Loucy (cell line): ENCODE measurements at regions not wholly inside any gene's neighbourhood (a gene's known extent, or its start where the extent isn't known, plus 50 kb on each side); places are given as distances from the start of the nearest gene placed in this dataset.

Experiments
- H2AFZ ChIP-seq: fragments of 200-600 bp; sonication (generic); 2 replicates; pipeline ENCODE4 v1.6.0; 2016; ENCODE audit warnings: antibody characterized with exemption, mild to moderate bottlenecking, low read length, moderate library complexity
- H3F3A ChIP-seq: fragments of 200-600 bp; 2 replicates; pipeline ENCODE4 v1.6.0; 2016; ENCODE audit warnings: antibody characterized with exemption, low read depth, mild to moderate bottlenecking
- H3K27me3 ChIP-seq: fragments of 200-600 bp; sonication (generic); 2 replicates; pipeline ENCODE4 v1.6.1; 2014; ENCODE audit warnings: low read length, mild to moderate bottlenecking; ENCODE audit not compliant: insufficient read depth, poor library complexity, severe bottlenecking
- H3K36me3 ChIP-seq: fragments of 200-600 bp; sonication (generic); 2 replicates; pipeline ENCODE4 v1.6.1; 2016; ENCODE audit warnings: low read length; ENCODE audit not compliant: insufficient read depth
- H3K4me1 ChIP-seq: fragments of 200-600 bp; sonication (generic); 2 replicates; pipeline ENCODE4 v1.5.1; 2014; ENCODE audit warnings: low read length, mild to moderate bottlenecking; ENCODE audit not compliant: insufficient read depth, poor library complexity, severe bottlenecking
- H3K4me2 ChIP-seq: fragments of 200-600 bp; sonication (generic); 2 replicates; pipeline ENCODE4 v1.6.0; 2014; ENCODE audit warnings: antibody characterized with exemption, low read length, low read depth, mild to moderate bottlenecking; ENCODE audit not compliant: poor library complexity, severe bottlenecking
- H3K4me3 ChIP-seq: fragments of 200-600 bp; sonication (generic); 2 replicates; pipeline ENCODE4 v1.5.1; 2014; ENCODE audit warnings: low read length, mild to moderate bottlenecking, mixed read lengths; ENCODE audit not compliant: poor library complexity, severe bottlenecking
- H3K79me2 ChIP-seq: fragments of 200-600 bp; sonication (generic); 2 replicates; pipeline ENCODE4 v1.6.1; 2014; ENCODE audit warnings: low read length; ENCODE audit not compliant: insufficient read depth
- H3K9ac ChIP-seq: fragments of 200-600 bp; sonication (generic); 2 replicates; pipeline ENCODE4 v1.6.0; 2014; ENCODE audit warnings: mild to moderate bottlenecking, low read depth, low read length, moderate library complexity; ENCODE audit not compliant: poor library complexity, severe bottlenecking
- H3K9me2 ChIP-seq: fragments of 200-600 bp; sonication (generic); replicated peaks from 2 replicates; pipeline ENCODE4 v1.6.1; 2016; ENCODE audit warnings: low read depth, low read length, mixed read lengths
- H3K9me3 ChIP-seq: fragments of 200-600 bp; sonication (generic); 2 replicates; pipeline ENCODE4 v1.6.1; 2014; ENCODE audit warnings: mild to moderate bottlenecking, antibody characterized with exemption, low read length, low read depth; ENCODE audit not compliant: insufficient read depth
- H4K20me1 ChIP-seq: fragments of 200-600 bp; sonication (generic); 2 replicates; pipeline ENCODE4 v1.6.0; 2014; ENCODE audit warnings: antibody characterized with exemption, low read length, mild to moderate bottlenecking; ENCODE audit not compliant: insufficient read depth, poor library complexity, severe bottlenecking
- EZH2phosphoT487 ChIP-seq: fragments of 200-600 bp; IDR thresholded peaks from 2 replicates; pipeline ENCODE4 v1.6.1; 2018; ENCODE audit warnings: antibody characterized with exemption, mild to moderate bottlenecking, moderate library complexity, borderline replicate concordance
- TF ChIP-seq, protein P1 (sequence below): fragments of 200-600 bp; sonication (generic); conservative IDR thresholded peaks from 2 replicates; pipeline ENCODE4 v1.5.1; 2014; ENCODE audit warnings: mild to moderate bottlenecking, antibody characterized with exemption, low read length

DNA sequence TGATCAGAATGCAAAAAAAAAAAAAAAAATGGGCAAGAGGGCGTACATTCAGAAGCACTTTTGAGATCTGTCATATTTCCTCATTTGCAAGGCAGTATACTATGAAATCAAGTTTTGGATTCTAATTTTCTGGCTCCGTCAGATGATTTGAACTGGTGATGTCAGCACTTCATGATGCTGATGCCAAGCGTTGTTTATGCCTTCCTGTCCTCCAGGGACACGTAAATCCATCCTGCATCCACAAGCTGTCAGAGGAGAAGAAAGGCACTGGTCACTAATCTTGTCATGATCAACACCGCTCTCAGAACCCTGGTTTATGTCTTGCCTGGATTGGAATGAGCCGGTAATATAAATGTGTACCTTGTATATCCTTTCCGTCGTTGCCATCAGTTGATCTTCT lies 152.1 kb upstream of the EPHA3 start:
- Histone ChIP-seq H4K20me1 (no peaks in the 10 kb centered on the region), H3K36me3 (no peaks in the 10 kb centered on the region), H3K4me1 (no peaks in the 10 kb centered on the region), H3K4me3 (no peak overlapping the region), H3K9me2 (no peaks in the 10 kb centered on the region), H3K27me3 (no peaks in the 10 kb centered on the region), H3K9ac (no peak overlapping the region), H3K79me2 (no peaks in the 10 kb centered on the region), H3F3A (no peaks in the 10 kb centered on the region), H3K4me2 (no peak overlapping the region), H2AFZ (no peak overlapping the region), H3K9me3 (no peaks in the 10 kb centered on the region)
- TF ChIP-seq, protein P1, sequence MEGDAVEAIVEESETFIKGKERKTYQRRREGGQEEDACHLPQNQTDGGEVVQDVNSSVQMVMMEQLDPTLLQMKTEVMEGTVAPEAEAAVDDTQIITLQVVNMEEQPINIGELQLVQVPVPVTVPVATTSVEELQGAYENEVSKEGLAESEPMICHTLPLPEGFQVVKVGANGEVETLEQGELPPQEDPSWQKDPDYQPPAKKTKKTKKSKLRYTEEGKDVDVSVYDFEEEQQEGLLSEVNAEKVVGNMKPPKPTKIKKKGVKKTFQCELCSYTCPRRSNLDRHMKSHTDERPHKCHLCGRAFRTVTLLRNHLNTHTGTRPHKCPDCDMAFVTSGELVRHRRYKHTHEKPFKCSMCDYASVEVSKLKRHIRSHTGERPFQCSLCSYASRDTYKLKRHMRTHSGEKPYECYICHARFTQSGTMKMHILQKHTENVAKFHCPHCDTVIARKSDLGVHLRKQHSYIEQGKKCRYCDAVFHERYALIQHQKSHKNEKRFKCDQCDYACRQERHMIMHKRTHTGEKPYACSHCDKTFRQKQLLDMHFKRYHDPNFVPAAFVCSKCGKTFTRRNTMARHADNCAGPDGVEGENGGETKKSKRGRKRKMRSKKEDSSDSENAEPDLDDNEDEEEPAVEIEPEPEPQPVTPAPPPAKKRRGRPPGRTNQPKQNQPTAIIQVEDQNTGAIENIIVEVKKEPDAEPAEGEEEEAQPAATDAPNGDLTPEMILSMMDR = no peak
- TF ChIP-seq EZH2phosphoT487 = no peak

- Histone ChIP-seq H3K36me3 (no peaks in the 10 kb centered on the region), H3K4me2 (no peak overlapping the region), H3K4me1 (no peaks in the 10 kb centered on the region), H4K20me1 (no peaks in the 10 kb centered on the region), H2AFZ (no peak overlapping the region), H3K9me2 (no peaks in the 10 kb centered on the region), H3K4me3 (no peak overlapping the region), H3F3A (no peaks in the 10 kb centered on the region), H3K9me3 (no peaks in the 10 kb centered on the region), H3K27me3 (no peaks in the 10 kb centered on the region), H3K9ac (no peak overlapping the region), H3K79me2 (no peaks in the 10 kb centered on the region)
- TF ChIP-seq EZH2phosphoT487 = no peak
- TF ChIP-seq, protein P1 = no peak
Observed at GRCh38 chr3:88957711-88958439, 149.5 kb upstream of the EPHA3 start.

GRCh38 chr3:88960019-88960418 lies 147.4 kb upstream of the EPHA3 start:
- TF ChIP-seq, protein P1 = no peak
- no peak for TF ChIP-seq EZH2phosphoT487
- Histone ChIP-seq H3K9ac (no peak overlapping the region), H3K36me3 (no peaks in the 10 kb centered on the region), H3F3A (no peaks in the 10 kb centered on the region), H3K9me3 (no peaks in the 10 kb centered on the region), H3K9me2 (no peaks in the 10 kb centered on the region), H4K20me1 (no peaks in the 10 kb centered on the region), H3K4me1 (no peaks in the 10 kb centered on the region), H2AFZ (no peak overlapping the region), H3K27me3 (no peaks in the 10 kb centered on the region), H3K79me2 (no peaks in the 10 kb centered on the region), H3K4me3 (no peak overlapping the region), H3K4me2 (no peak overlapping the region)
